GM12878 (cell line): ENCODE measurements at regions not wholly inside any gene's neighbourhood (a gene's known extent, or its start where the extent isn't known, plus 50 kb on each side); places are given as distances from the start of the nearest gene placed in this dataset.

Source experiments
- BACH1 ChIP-seq: fragments of 450-650 bp; IDR thresholded peaks from 2 replicates; pipeline ENCODE4 v1.6.1; 2017; ENCODE audit warnings: mild to moderate bottlenecking, borderline replicate concordance
- RFX5 ChIP-seq: IDR thresholded peaks from 2 replicates; pipeline ENCODE4 v1.6.1; 2011; ENCODE audit warnings: low read depth, low read length, improper control_type of control experiment

GRCh38 chrX:134183665-134184064 lies 53.3 kb upstream of the CCDC160 start:
- TF ChIP-seq RFX5 (no peak), BACH1 (no peak)
